ENCODE measurements at regions not wholly inside any gene's neighbourhood (a gene's known extent, or its start where the extent isn't known, plus 50 kb on each side); places are given as distances from the start of the nearest gene placed in this dataset.

GRCh38 chr13:79675931-79676660, 195.1 kb downstream of the NDFIP2 start:
- Histone ChIP-seq H2AK5ac (ENCODE audit: low read depth, low read length) (no peak overlapping the region), H3K36me3 (ENCODE audit: control insufficient read depth, insufficient read depth, low read length) (no peaks in the 10 kb centered on the region), H2BK5ac (ENCODE audit: low read depth, low read length, poor library complexity, severe bottlenecking) (no peak overlapping the region), H3K18ac (ENCODE audit: low read depth, low read length) (no peak overlapping the region), H3K4me3 (ENCODE audit: insufficient read depth, low read depth, low read length) (no peak overlapping the region), H2BK120ac (ENCODE audit: low read depth, low read length) (no peak overlapping the region), H3K79me1 (ENCODE audit: low read depth in 1 of 2, low read length in 2 of 2) (no peaks in the 10 kb centered on the region), H4K91ac (ENCODE audit: insufficient read depth, low read depth, low read length) (no peak overlapping the region), H3K4me2 (ENCODE audit: low read depth, low read length) (no peak overlapping the region), H3K4ac (ENCODE audit: low read depth, low read length) (no peak overlapping the region), H3K27ac (ENCODE audit: insufficient read depth, low read length) (no peak overlapping the region), H4K20me1 (ENCODE audit: insufficient read depth, low read length) (no peaks in the 10 kb centered on the region), H2BK20ac (ENCODE audit: low read depth, low read length) (no peak overlapping the region), H3K9me3 (ENCODE audit: control insufficient read depth, insufficient read depth, low read length) (no peaks in the 10 kb centered on the region), H2AFZ (replicated peaks; ENCODE audit: low read length, poor library complexity) (no peak overlapping the region), H3K9me1 (ENCODE audit: insufficient read depth, low read length) (0 out of 2 replicates have a peak, but pooled peaks cover 4% of the 10 kb centered on the region), H3K56ac (ENCODE audit: extremely low read depth, insufficient read depth, low read length) (no peak overlapping the region), H3K23ac (ENCODE audit: low read depth, low read length) (no peak overlapping the region), H3K14ac (replicated peaks; ENCODE audit: low read depth, low read length) (no peak overlapping the region), H2AK9ac (replicated peaks; ENCODE audit: low read depth, low read length, poor library complexity) (no peak overlapping the region), H4K5ac (ENCODE audit: low read depth, low read length) (no peak overlapping the region), H2BK15ac (ENCODE audit: low read depth, low read length) (no peak overlapping the region), H3K27me3 (ENCODE audit: control insufficient read depth, insufficient read depth, low read length) (peaks cover 3% of the 10 kb centered on the region; the same call in 1 of the 2 replicates), H3K4me1 (ENCODE audit: control insufficient read depth, insufficient read depth, low read length) (no peaks in the 10 kb centered on the region; the same call in 1 of the 2 replicates), H3K9ac (ENCODE audit: low read depth, low read length) (no peak overlapping the region), H4K8ac (ENCODE audit: low read depth in 2 of 2, low read length in 2 of 2) (no peak overlapping the region)
- TF ChIP-seq BHLHE40 (IDR thresholded peaks at IDR 0.05; ENCODE audit: low read depth, low read length) (no peak), MAZ (IDR thresholded peaks at IDR 0.05; ENCODE audit: borderline replicate concordance, low read depth, low read length) (no peak), CHD1 (IDR thresholded peaks at IDR 0.05; ENCODE audit: low read depth, low read length) (no peak), FOS (IDR thresholded peaks at IDR 0.05; ENCODE audit: low read depth, low read length) (no peak), MXI1 (IDR thresholded peaks at IDR 0.05; ENCODE audit: borderline replicate concordance, low read depth, low read length) (no peak), RFX5 (IDR thresholded peaks at IDR 0.05; ENCODE audit: low read depth, low read length) (no peak)
- ATAC-seq (ENCODE audit: low read depth), result no peak
- BruUV-seq (replicated peaks), result no TSS peak
- in situ Hi-C loops (cut with MboI; ENCODE audit: low sequenced_read_pairs) (loop anchor here (10.0 kb wide), 1 partner anchor 689 kb away; no protein-coding TSS in a partner anchor), intact Hi-C loops (cut with micrococcal nuclease) (loop anchor here (5.0 kb wide), 1 partner anchor 101 kb away; no protein-coding TSS in a partner anchor), dilution Hi-C loops (cut with HindIII; ENCODE audit: low sequenced_read_pairs, unreplicated experiment) (no loop called here)
- CTCF ChIA-PET, result interaction anchor here (0.6 kb wide), 1 partner anchor 695 kb away, joined by 3 read pairs; no protein-coding TSS in a partner anchor
- POLR2A ChIA-PET (ENCODE audit: unreplicated experiment), result interaction anchor here (0.7 kb wide), 1 partner anchor 522 kb away, joined by 14 read pairs; no protein-coding TSS in a partner anchor
- 82% methylated on average over 3 of the region's 7 CpGs; no CpG with 5 or more reads in 1 of the 2 experiments for WGBS, 2 experiments (ENCODE audit: extremely low coverage in 2 of 2, insufficient read length in 1 of 2)
- no peak for DNase-seq

Data from IMR-90 (cell line).